Naive thymus-derived CD4-positive, alpha-beta T cell (primary cell): ENCODE measurements at regions not wholly inside any gene's neighbourhood (a gene's known extent, or its start where the extent isn't known, plus 50 kb on each side); places are given as distances from the start of the nearest gene placed in this dataset.

Experiments used
- ATAC-seq: fragments of 150-1000 bp; cut with Tn5 transposase; 2 replicates; pipeline ENCODE4 v1.10.0; 2021; ENCODE audit warnings: mild to moderate bottlenecking, moderate library complexity
- CTCF ChIA-PET: fragments of 350-600 bp; sonication (Branson Sonifier 250); formaldehyde crosslinking; loops from one replicate; lab custom pipeline; 2021; ENCODE audit warnings: antibody characterized with exemption; lab: Charles Lee
- POLR2A ChIA-PET: fragments of 350-600 bp; sonication (Branson Sonifier 250); formaldehyde crosslinking; loops from one replicate; lab custom pipeline; 2021; ENCODE audit warnings: antibody characterized with exemption, inconsistent platforms; lab: Charles Lee
- DNase-seq, 9 donors: peaks; one replicate each; pipeline versions ENCODE4 v3.0.0 to v3.0.0-alpha.2; 2020 to 2022; ENCODE audit warnings: mixed read lengths in 1 of 9
- H3K27ac ChIP-seq: one replicate; pipeline ENCODE4 v1.7.0; 2013; ENCODE audit warnings: mild to moderate bottlenecking, low read depth, low read length, moderate library complexity
- H3K27me3 ChIP-seq, 2 donors: one replicate each; pipeline ENCODE4 v1.7.0; 2013; ENCODE audit warnings: low read length in 2 of 2, mild to moderate bottlenecking in 2 of 2, moderate library complexity in 2 of 2; ENCODE audit not compliant: control insufficient read depth in 2 of 2, insufficient read depth in 2 of 2
- H3K36me3 ChIP-seq, 3 experiments: 1 replicate in 2 of 3; 2 replicates in 1 of 3; pipeline ENCODE4 v1.7.0; 2013; ENCODE audit warnings: low read length in 3 of 3, mild to moderate bottlenecking in 3 of 3, moderate library complexity in 1 of 3; ENCODE audit not compliant: insufficient read depth in 3 of 3, control insufficient read depth in 2 of 3
- H3K4me1 ChIP-seq, 2 donors: one replicate each; pipeline ENCODE4 v1.7.0; 2013; ENCODE audit warnings: low read length in 2 of 2, mild to moderate bottlenecking in 2 of 2, moderate library complexity in 1 of 2; ENCODE audit not compliant: control insufficient read depth in 2 of 2, insufficient read depth in 2 of 2
- H3K4me3 ChIP-seq: 2 replicates; pipeline ENCODE4 v1.7.0; 2013; ENCODE audit warnings: mild to moderate bottlenecking, low read length
- H3K9me3 ChIP-seq, 3 experiments: 1 replicate in 2 of 3; 2 replicates in 1 of 3; pipeline ENCODE4 v1.7.0; 2013; ENCODE audit warnings: low read length in 3 of 3; ENCODE audit not compliant: control insufficient read depth in 2 of 3
- H3K27ac Mint-ChIP-seq, 9 donors: one replicate each; pipeline ENCODE4 v1.8.0; 2020 to 2022; ENCODE audit warnings: mixed read lengths in 9 of 9, mild to moderate bottlenecking in 8 of 9, moderate library complexity in 5 of 9, inconsistent platforms in 2 of 9
- H3K27me3 Mint-ChIP-seq, 5 donors: one replicate each; pipeline ENCODE4 v1.8.0; 2021 to 2022; ENCODE audit warnings: mixed read lengths in 5 of 5, mild to moderate bottlenecking in 1 of 5
- H3K36me3 Mint-ChIP-seq, 5 donors: one replicate each; pipeline ENCODE4 v1.8.0; 2020 to 2022; ENCODE audit warnings: mixed read lengths in 5 of 5, mild to moderate bottlenecking in 3 of 5, inconsistent platforms in 1 of 5
- H3K4me1 Mint-ChIP-seq, 7 donors: one replicate each; pipeline ENCODE4 v1.8.0; 2020 to 2022; ENCODE audit warnings: mixed read lengths in 7 of 7, mild to moderate bottlenecking in 3 of 7, inconsistent platforms in 1 of 7
- H3K4me3 Mint-ChIP-seq, 10 donors: one replicate each; pipeline ENCODE4 v1.8.0; 2020 to 2022; ENCODE audit warnings: mild to moderate bottlenecking in 10 of 10, mixed read lengths in 10 of 10, moderate library complexity in 6 of 10, inconsistent platforms in 2 of 10
- H3K9me3 Mint-ChIP-seq, 11 donors: one replicate each; pipeline ENCODE4 v1.8.0; 2020 to 2022; ENCODE audit warnings: mixed read lengths in 11 of 11, mild to moderate bottlenecking in 4 of 11, inconsistent platforms in 1 of 11, moderate library complexity in 1 of 11
- intact Hi-C, 2 donors: fragments of 100-400 bp; cut with micrococcal nuclease; formaldehyde crosslinking; loops; one replicate each; pipeline ENCODE4 v1.15.1; 2023

DNA sequence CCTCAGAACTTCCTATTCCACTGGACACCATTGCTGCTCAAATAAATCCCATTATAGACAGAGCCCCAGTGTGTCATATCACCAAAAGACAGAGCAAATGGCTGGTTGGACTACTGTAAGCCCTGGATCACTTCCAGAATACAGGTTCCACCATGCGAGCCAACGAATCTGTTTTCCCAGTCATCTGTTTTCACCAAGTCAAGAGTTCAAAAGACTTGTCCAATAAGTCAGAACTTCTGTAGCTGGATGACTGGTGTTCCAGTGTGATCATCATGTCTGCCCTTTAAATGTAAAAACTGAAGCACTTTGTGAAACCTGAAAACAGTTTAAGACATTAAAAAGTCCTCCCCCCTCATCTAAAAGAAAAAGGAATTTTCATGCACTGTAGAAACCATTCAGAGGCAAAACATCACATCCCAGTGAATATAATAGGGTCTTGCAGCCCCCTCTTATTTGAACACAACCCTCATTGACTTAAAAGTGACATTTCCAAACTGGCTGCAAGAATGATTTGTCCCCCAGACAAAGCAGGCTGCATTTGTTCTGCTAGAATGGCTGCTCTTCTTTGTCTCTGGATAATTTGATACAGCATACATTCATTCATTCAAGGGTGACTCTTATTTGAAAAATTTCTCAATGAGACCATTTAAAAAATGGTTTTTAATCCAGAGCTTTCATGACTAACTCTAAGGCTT lies 64.6 kb upstream of the TANC1 start:
- no peaks in the 10 kb centered on the region for H3K9me3 Mint-ChIP-seq
- H3K4me3 Mint-ChIP-seq = no peak overlapping the region
- H3K27ac ChIP-seq = no peak overlapping the region
- ATAC-seq = no peak
- peaks cover 0 to 11% (median 0%) of the 10 kb centered on the region in 5 donors for H3K27me3 Mint-ChIP-seq
- CTCF ChIA-PET = interaction anchor here (1.0 to 2.4 kb wide), 4 partner anchors 13 to 1064 kb away, joined by 3 to 20 read pairs (median 4); no protein-coding TSS in a partner anchor
- no peak overlapping the region for H3K27ac Mint-ChIP-seq
- POLR2A ChIA-PET = no interaction called here
- no peak overlapping the region for H3K4me3 ChIP-seq
- H3K9me3 ChIP-seq = no peaks in the 10 kb centered on the region
- intact Hi-C loops = loop anchor here (5.0 kb wide), 2 partner anchors 903 to 1308 kb away; no protein-coding TSS in a partner anchor
- H3K27me3 ChIP-seq = no peaks in the 10 kb centered on the region
- no peak for DNase-seq
- H3K36me3 ChIP-seq = no peaks in the 10 kb centered on the region
- no peaks in the 10 kb centered on the region for H3K36me3 Mint-ChIP-seq
- H3K4me1 Mint-ChIP-seq = no peaks in the 10 kb centered on the region
- H3K4me1 ChIP-seq = no peaks in the 10 kb centered on the region

DNA sequence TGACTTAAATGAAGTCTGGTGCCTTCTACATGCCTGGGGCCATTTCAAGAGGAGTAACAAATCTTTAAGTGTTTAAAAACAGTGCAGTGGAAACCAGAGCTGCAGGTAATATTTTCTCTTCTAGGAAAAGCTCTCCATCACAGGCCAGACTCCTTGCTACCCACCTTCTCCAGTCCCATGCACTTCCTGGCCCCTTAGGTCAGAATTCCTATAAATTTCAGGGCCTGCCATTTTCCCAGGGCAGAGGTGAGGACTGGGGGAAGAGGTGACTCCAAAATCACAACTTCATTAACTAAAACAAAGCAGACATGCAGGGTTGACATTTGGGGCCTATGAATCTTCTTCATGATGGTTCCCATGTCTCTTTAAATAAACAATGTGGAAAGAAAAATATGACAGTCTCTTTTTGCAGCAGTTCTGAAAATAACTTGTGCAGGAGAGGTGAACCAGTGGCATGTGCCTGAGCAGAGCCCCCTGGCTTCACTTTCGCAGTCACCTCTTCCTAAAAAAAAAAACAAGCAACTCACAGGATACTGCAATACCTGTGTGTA lies 63.7 kb upstream of the TANC1 start:
- H3K27ac ChIP-seq = no peak overlapping the region
- ChIA-PET POLR2A (no interaction called here), CTCF (interaction anchor here (1.0 kb wide), 2 partner anchors 214 to 1063 kb away, joined by 3 to 5 read pairs; no protein-coding TSS in a partner anchor)
- peaks cover 0 to 13% (median 0%) of the 10 kb centered on the region in 5 donors for H3K27me3 Mint-ChIP-seq
- no peaks in the 10 kb centered on the region for H3K36me3 ChIP-seq
- intact Hi-C loops = loop anchor here (5.0 kb wide), 2 partner anchors 903 to 1308 kb away; no protein-coding TSS in a partner anchor
- no peaks in the 10 kb centered on the region for H3K9me3 ChIP-seq
- no peak overlapping the region for H3K4me3 Mint-ChIP-seq
- H3K27me3 ChIP-seq = no peaks in the 10 kb centered on the region
- no peaks in the 10 kb centered on the region for H3K4me1 ChIP-seq
- no peak overlapping the region for H3K4me3 ChIP-seq
- no peaks in the 10 kb centered on the region for H3K9me3 Mint-ChIP-seq
- no peaks in the 10 kb centered on the region for H3K36me3 Mint-ChIP-seq
- no peaks in the 10 kb centered on the region for H3K4me1 Mint-ChIP-seq
- DNase-seq (no peak), ATAC-seq (no peak)
- H3K27ac Mint-ChIP-seq = no peak overlapping the region

DNA sequence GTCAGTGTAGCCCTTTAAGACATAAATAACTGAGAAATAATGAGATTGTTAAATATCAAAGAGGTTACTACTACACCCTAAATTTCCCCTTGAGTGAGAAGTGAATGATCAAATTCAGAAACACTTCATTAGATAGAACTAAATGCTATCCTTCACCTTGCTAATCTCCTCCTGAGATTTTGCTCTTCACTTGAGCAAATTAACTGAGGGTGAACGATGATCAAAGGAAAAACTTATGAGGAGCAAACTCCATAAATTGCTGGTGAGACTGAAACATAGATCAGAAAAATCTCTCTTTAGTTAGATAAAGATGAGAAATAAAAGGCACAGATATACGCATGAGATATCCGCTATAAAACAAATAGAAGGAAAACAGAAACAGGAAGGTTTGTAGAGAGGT lies 63.1 kb upstream of the TANC1 start:
- no peak overlapping the region for H3K4me3 Mint-ChIP-seq
- Histone ChIP-seq H3K27ac (no peak overlapping the region), H3K36me3 (no peaks in the 10 kb centered on the region), H3K4me3 (no peak overlapping the region), H3K9me3 (no peaks in the 10 kb centered on the region), H3K4me1 (no peaks in the 10 kb centered on the region), H3K27me3 (no peaks in the 10 kb centered on the region)
- CTCF ChIA-PET = no interaction called here
- DNase-seq = no peak
- H3K4me1 Mint-ChIP-seq = no peaks in the 10 kb centered on the region
- no peak for ATAC-seq
- intact Hi-C loops = no loop called here
- no peaks in the 10 kb centered on the region for H3K9me3 Mint-ChIP-seq
- H3K36me3 Mint-ChIP-seq = no peaks in the 10 kb centered on the region
- POLR2A ChIA-PET = no interaction called here
- peaks cover 0 to 13% (median 0%) of the 10 kb centered on the region in 5 donors for H3K27me3 Mint-ChIP-seq
- H3K27ac Mint-ChIP-seq = no peak overlapping the region

DNA sequence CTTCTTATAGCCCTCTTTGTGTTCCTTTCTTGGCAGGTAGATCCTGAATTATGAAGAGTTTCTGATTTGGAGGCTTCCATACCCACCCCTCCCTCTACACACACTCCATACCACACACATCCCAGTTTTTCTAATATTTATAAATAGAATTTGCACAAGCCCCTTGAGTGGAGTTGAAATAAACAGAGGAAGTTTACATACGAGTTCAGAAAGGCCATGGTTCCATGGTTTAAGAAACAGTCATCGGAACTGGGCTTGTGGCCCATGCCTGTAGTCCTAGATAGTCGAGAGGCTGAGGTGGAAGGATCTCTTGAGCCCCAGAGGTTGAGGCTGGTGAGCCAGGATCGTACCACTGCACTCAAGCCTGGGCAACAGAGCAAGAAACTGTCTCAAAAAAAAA lies 62.7 kb upstream of the TANC1 start:
- no peaks in the 10 kb centered on the region for H3K36me3 ChIP-seq
- no peak overlapping the region for H3K27ac Mint-ChIP-seq
- ChIA-PET POLR2A (no interaction called here), CTCF (no interaction called here)
- H3K9me3 Mint-ChIP-seq = no peaks in the 10 kb centered on the region
- ATAC-seq (no peak), DNase-seq (no peak)
- intact Hi-C loops = no loop called here
- no peaks in the 10 kb centered on the region for H3K4me1 ChIP-seq
- no peak overlapping the region for H3K4me3 ChIP-seq
- no peak overlapping the region for H3K27ac ChIP-seq
- H3K36me3 Mint-ChIP-seq = no peaks in the 10 kb centered on the region
- no peaks in the 10 kb centered on the region for H3K9me3 ChIP-seq
- no peaks in the 10 kb centered on the region for H3K4me1 Mint-ChIP-seq
- no peak overlapping the region for H3K4me3 Mint-ChIP-seq
- H3K27me3 Mint-ChIP-seq = peaks cover 0 to 13% (median 0%) of the 10 kb centered on the region in 5 donors
- no peaks in the 10 kb centered on the region for H3K27me3 ChIP-seq

DNA sequence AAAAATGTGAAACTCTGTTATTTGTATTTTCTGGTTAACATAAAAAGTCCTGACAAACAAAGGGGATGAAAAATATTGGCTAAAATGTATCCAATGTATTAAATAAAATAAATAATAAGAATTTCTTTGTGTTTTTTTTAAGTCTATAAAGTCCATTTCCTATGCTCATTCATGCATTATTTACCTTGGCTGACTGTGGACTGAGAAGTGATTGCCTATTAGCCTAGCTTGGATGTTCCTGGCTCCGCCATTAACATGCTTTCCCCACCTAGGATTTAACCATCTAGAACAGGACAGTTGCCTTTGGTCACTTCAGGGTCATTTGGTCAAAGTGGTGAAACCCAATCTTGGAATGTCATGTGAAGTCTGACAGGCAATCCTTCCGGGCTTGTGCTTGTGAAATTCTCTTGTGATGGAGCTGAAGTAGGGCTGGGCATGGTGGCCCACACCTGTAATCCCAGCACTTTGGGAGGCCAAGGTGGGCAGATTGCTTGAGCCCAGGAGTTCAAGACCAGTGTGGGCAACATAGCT lies 60.4 kb upstream of the TANC1 start:
- H3K4me1 Mint-ChIP-seq = peaks cover 0 to 6% (median 0%) of the 10 kb centered on the region in 7 donors
- H3K36me3 Mint-ChIP-seq = no peaks in the 10 kb centered on the region
- H3K4me3 ChIP-seq = no peak overlapping the region
- no peak overlapping the region for H3K27ac Mint-ChIP-seq
- H3K9me3 ChIP-seq = no peaks in the 10 kb centered on the region
- H3K27me3 ChIP-seq = no peaks in the 10 kb centered on the region
- H3K4me3 Mint-ChIP-seq = no peak overlapping the region
- intact Hi-C loops = no loop called here
- CTCF ChIA-PET = no interaction called here
- ATAC-seq = no peak
- POLR2A ChIA-PET = no interaction called here
- no peak overlapping the region for H3K27ac ChIP-seq
- no peaks in the 10 kb centered on the region for H3K36me3 ChIP-seq
- no peaks in the 10 kb centered on the region for H3K4me1 ChIP-seq
- DNase-seq = no peak
- H3K9me3 Mint-ChIP-seq = no peaks in the 10 kb centered on the region
- H3K27me3 Mint-ChIP-seq = peaks cover 0 to 13% (median 0%) of the 10 kb centered on the region in 5 donors

DNA sequence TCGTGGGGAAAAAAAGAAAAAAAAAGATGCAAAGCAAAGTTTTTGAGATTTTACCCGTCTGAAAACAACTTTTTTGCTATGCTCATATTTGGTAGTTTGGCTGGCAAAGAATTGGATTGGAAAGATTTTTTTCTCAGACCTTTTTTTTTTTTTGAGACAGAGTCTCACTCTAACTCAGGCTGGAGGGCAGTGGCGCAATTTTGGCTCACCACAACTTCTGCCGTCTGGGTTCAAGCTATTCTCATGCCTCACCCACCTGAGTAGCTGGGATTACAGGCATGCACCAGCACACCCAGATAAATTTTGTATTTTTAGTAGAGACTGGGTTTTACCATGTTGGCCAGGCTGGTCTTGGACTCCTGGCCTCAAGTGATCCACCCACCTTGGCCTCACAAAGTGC lies 56.3 kb upstream of the TANC1 start:
- Mint-ChIP-seq H3K36me3 (no peaks in the 10 kb centered on the region), H3K4me1 (peaks cover 0 to 6% (median 0%) of the 10 kb centered on the region in 7 donors), H3K27ac (no peak overlapping the region), H3K4me3 (no peak overlapping the region), H3K27me3 (peaks cover 0 to 5% (median 0%) of the 10 kb centered on the region in 5 donors), H3K9me3 (no peaks in the 10 kb centered on the region)
- Histone ChIP-seq H3K9me3 (no peaks in the 10 kb centered on the region), H3K36me3 (no peaks in the 10 kb centered on the region), H3K4me1 (no peaks in the 10 kb centered on the region), H3K27me3 (no peaks in the 10 kb centered on the region), H3K27ac (no peak overlapping the region), H3K4me3 (no peak overlapping the region)
- intact Hi-C loops = no loop called here
- ATAC-seq (no peak), DNase-seq (no peak)
- ChIA-PET POLR2A (no interaction called here), CTCF (interaction anchor here (0.7 kb wide), 1 partner anchor 123 kb away, joined by 6 read pairs; no protein-coding TSS in a partner anchor)
